Neural cell (in vitro differentiated cells): ENCODE measurements at regions not wholly inside any gene's neighbourhood (a gene's known extent, or its start where the extent isn't known, plus 50 kb on each side); places are given as distances from the start of the nearest gene placed in this dataset.

Experiments
- H2AFZ ChIP-seq: fragments of 200-600, 300-800 bp; sonication (generic), shearing (Covaris generic); 2 replicates; pipeline ENCODE4 v1.6.0; 2014; ENCODE audit warnings: low read depth, mild to moderate bottlenecking, antibody characterized with exemption, low read length, moderate library complexity
- H3F3A ChIP-seq: fragments of 200-600 bp; shearing (Covaris generic); 2 replicates; pipeline ENCODE4 v1.6.1; 2016; ENCODE audit warnings: mild to moderate bottlenecking, moderate library complexity, mixed read lengths, antibody characterized with exemption, low read length; ENCODE audit not compliant: insufficient read depth, poor library complexity, severe bottlenecking
- H3K27ac ChIP-seq: fragments of 200-600, 300-800 bp; sonication (generic), shearing (Covaris generic); 2 replicates; pipeline ENCODE4 v1.5.1; 2014; ENCODE audit warnings: mild to moderate bottlenecking, low read length, moderate library complexity
- H3K27me3 ChIP-seq: fragments of 300-800, 200-600 bp; sonication (generic), shearing (Covaris generic); 2 replicates; pipeline ENCODE4 v1.6.0; 2014; ENCODE audit warnings: mild to moderate bottlenecking, low read depth, low read length, moderate library complexity; ENCODE audit not compliant: insufficient read depth
- H3K36me3 ChIP-seq: fragments of 300-800, 200-600 bp; sonication (generic), shearing (Covaris generic); 2 replicates; pipeline ENCODE4 v1.5.1; 2014; ENCODE audit warnings: mild to moderate bottlenecking, antibody characterized with exemption, low read length, moderate library complexity; ENCODE audit not compliant: insufficient read depth
- H3K4me2 ChIP-seq: fragments of 300-800, 200-600 bp; sonication (generic), shearing (Covaris generic); 2 replicates; pipeline ENCODE4 v1.6.0; 2014; ENCODE audit warnings: mild to moderate bottlenecking, low read length
- H3K4me3 ChIP-seq: fragments of 300-800, 200-600 bp; sonication (generic), shearing (Covaris generic); 2 replicates; pipeline ENCODE4 v1.5.1; 2014; ENCODE audit warnings: mild to moderate bottlenecking, low read length, moderate library complexity
- H3K79me2 ChIP-seq: fragments of 200-600 bp; shearing (Covaris generic); replicated peaks from 2 replicates; pipeline ENCODE4 v1.6.0; 2014; ENCODE audit warnings: mild to moderate bottlenecking, low read length, moderate library complexity; ENCODE audit not compliant: insufficient read depth
- H3K9ac ChIP-seq: fragments of 300-800, 200-600 bp; sonication (generic), shearing (Covaris generic); 2 replicates; pipeline ENCODE4 v1.6.1; 2016; ENCODE audit warnings: mild to moderate bottlenecking, low read length, mixed read lengths
- H3K9me2 ChIP-seq: fragments of 200-600 bp; shearing (Covaris generic); 2 replicates; pipeline ENCODE4 v1.6.1; 2016; ENCODE audit warnings: mild to moderate bottlenecking, low read length, mixed read lengths; ENCODE audit not compliant: insufficient read depth
- H3K9me3 ChIP-seq: fragments of 200-600, 300-800 bp; sonication (generic), shearing (Covaris generic); 2 replicates; pipeline ENCODE4 v1.6.1; 2016; ENCODE audit warnings: mild to moderate bottlenecking, mixed run types, low read length, moderate library complexity, mixed read lengths
- H4K20me1 ChIP-seq: fragments of 200-600 bp; shearing (Covaris generic); 2 replicates; pipeline ENCODE4 v1.6.1; 2016; ENCODE audit warnings: mild to moderate bottlenecking, mixed run types; ENCODE audit not compliant: insufficient read depth
- EP300 ChIP-seq: fragments of 450-650 bp; conservative IDR thresholded peaks from 2 replicates; pipeline ENCODE4 v1.6.1; 2014; ENCODE audit warnings: antibody characterized with exemption, mild to moderate bottlenecking, moderate library complexity; ENCODE audit not compliant: poor library complexity, severe bottlenecking
- EZH2 ChIP-seq: fragments of 200-600, 300-800 bp; shearing (Covaris generic), sonication (generic); IDR thresholded peaks from 2 replicates; pipeline ENCODE4 v1.6.1; 2014; ENCODE audit warnings: antibody characterized with exemption, low read length, borderline replicate concordance, mild to moderate bottlenecking; ENCODE audit not compliant: insufficient read depth, poor library complexity, severe bottlenecking
- MXI1 ChIP-seq: fragments of 450-650 bp; conservative IDR thresholded peaks from 2 replicates; pipeline ENCODE4 v1.6.1; 2014; ENCODE audit warnings: antibody characterized with exemption, mild to moderate bottlenecking; ENCODE audit not compliant: poor library complexity, severe bottlenecking
- POLR2AphosphoS5 ChIP-seq: IDR thresholded peaks from 2 replicates; pipeline ENCODE4 v1.6.1; 2012
- RAD21 ChIP-seq: fragments of 450-650 bp; conservative IDR thresholded peaks from 2 replicates; pipeline ENCODE4 v1.6.1; 2014; ENCODE audit warnings: antibody characterized with exemption, mild to moderate bottlenecking, moderate library complexity
- SMC3 ChIP-seq: fragments of 450-650 bp; conservative IDR thresholded peaks from 2 replicates; pipeline ENCODE4 v1.6.1; 2014; ENCODE audit warnings: antibody characterized with exemption, mild to moderate bottlenecking, moderate library complexity; ENCODE audit not compliant: poor library complexity
- TAF1 ChIP-seq: IDR thresholded peaks from 2 replicates; pipeline ENCODE4 v1.6.1; 2012; ENCODE audit warnings: low read depth
- TF ChIP-seq, protein P1 (sequence below): IDR thresholded peaks from 2 replicates; pipeline ENCODE4 v1.6.1; 2012; ENCODE audit warnings: borderline replicate concordance
- TF ChIP-seq, protein P2 (sequence below): fragments of 450-650 bp; IDR thresholded peaks from 2 replicates; pipeline ENCODE4 v1.5.1; 2014; ENCODE audit warnings: antibody characterized with exemption, mild to moderate bottlenecking, moderate library complexity; ENCODE audit not compliant: poor library complexity, severe bottlenecking

DNA sequence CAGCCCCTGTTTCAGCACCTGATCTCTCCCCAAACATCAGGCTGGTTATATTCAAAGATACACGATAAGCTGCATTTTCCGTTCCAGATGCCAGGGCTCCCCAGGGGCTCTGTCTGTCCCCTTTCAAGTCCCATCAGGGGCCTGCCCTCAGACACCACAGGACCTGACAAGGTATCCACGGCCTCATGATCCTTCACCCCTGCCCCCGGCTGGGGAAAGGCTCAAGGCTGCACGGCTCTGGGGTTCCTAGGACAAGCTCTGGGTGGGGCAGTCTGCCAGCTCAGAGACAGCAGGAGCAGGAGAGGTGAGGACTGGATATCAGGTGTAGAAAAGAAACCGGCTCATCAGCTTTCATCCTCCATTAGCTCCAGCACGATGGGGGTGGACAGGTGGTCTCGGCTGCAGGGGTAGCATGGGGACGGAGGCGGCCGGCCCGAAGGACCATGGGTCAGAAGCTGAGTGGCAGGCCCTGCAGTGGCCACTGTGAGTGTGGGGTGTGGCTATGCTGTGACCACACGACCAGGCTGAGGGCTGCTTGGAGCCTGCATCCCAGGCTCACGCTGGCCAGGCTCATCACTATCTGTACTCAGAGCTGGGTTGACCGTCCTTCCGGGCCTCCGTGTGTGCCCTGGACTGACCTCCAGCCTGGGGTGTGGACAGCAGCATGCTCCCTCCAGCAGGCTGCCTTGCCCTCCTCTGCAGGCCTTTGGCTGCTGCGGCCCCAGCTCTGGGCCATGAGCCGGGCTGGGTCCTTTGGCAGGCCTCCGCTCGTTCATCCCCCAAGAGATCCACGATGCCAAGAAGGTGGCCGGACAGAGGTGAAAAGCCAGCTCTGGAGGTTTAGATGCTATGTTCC is 386.2 kb downstream of the THBS2 start:
- Histone ChIP-seq H3K27ac (no peak overlapping the region), H3K79me2 (no peaks in the 10 kb centered on the region), H3K4me2 (no peak overlapping the region), H3K9me2 (no peaks in the 10 kb centered on the region), H3F3A (no peaks in the 10 kb centered on the region), H3K27me3 (no peaks in the 10 kb centered on the region), H2AFZ (no peak overlapping the region), H3K9ac (no peak overlapping the region), H3K9me3 (no peaks in the 10 kb centered on the region), H3K36me3 (no peaks in the 10 kb centered on the region), H4K20me1 (no peaks in the 10 kb centered on the region), H3K4me3 (no peak overlapping the region)
- no peak for TF ChIP-seq MXI1

DNA sequence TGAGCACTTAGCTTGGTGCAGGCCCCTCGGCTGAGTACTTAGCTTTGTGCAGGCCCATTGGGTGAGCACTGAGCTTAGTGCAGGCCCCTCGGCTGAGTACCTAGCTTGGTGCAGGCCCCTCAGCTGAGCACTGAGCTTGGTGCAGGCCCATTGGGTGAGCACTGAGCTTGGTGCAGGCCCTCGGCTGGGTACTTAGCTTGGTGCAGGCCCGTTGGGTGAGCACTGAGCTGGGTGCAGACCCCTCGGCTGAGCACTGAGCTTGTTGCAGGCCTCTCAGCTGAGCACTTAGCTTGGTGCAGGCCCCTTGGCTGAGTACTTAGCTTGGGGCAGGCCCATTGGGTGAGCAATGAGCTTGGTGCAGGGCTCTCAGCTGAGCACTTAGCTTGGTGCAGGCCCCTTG is 387.1 kb downstream of the THBS2 start:
- Histone ChIP-seq H3K79me2 (no peaks in the 10 kb centered on the region), H3K4me3 (no peak overlapping the region), H3K9me3 (no peaks in the 10 kb centered on the region), H3F3A (no peaks in the 10 kb centered on the region), H3K36me3 (no peaks in the 10 kb centered on the region), H3K9ac (no peak overlapping the region), H3K9me2 (no peaks in the 10 kb centered on the region), H3K4me2 (no peak overlapping the region), H3K27ac (no peak overlapping the region), H4K20me1 (no peaks in the 10 kb centered on the region), H3K27me3 (no peaks in the 10 kb centered on the region), H2AFZ (no peak overlapping the region)
- TF ChIP-seq, protein P1, sequence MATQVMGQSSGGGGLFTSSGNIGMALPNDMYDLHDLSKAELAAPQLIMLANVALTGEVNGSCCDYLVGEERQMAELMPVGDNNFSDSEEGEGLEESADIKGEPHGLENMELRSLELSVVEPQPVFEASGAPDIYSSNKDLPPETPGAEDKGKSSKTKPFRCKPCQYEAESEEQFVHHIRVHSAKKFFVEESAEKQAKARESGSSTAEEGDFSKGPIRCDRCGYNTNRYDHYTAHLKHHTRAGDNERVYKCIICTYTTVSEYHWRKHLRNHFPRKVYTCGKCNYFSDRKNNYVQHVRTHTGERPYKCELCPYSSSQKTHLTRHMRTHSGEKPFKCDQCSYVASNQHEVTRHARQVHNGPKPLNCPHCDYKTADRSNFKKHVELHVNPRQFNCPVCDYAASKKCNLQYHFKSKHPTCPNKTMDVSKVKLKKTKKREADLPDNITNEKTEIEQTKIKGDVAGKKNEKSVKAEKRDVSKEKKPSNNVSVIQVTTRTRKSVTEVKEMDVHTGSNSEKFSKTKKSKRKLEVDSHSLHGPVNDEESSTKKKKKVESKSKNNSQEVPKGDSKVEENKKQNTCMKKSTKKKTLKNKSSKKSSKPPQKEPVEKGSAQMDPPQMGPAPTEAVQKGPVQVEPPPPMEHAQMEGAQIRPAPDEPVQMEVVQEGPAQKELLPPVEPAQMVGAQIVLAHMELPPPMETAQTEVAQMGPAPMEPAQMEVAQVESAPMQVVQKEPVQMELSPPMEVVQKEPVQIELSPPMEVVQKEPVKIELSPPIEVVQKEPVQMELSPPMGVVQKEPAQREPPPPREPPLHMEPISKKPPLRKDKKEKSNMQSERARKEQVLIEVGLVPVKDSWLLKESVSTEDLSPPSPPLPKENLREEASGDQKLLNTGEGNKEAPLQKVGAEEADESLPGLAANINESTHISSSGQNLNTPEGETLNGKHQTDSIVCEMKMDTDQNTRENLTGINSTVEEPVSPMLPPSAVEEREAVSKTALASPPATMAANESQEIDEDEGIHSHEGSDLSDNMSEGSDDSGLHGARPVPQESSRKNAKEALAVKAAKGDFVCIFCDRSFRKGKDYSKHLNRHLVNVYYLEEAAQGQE, result no peak
- no peak for TF ChIP-seq POLR2AphosphoS5
- TF ChIP-seq, protein P2, sequence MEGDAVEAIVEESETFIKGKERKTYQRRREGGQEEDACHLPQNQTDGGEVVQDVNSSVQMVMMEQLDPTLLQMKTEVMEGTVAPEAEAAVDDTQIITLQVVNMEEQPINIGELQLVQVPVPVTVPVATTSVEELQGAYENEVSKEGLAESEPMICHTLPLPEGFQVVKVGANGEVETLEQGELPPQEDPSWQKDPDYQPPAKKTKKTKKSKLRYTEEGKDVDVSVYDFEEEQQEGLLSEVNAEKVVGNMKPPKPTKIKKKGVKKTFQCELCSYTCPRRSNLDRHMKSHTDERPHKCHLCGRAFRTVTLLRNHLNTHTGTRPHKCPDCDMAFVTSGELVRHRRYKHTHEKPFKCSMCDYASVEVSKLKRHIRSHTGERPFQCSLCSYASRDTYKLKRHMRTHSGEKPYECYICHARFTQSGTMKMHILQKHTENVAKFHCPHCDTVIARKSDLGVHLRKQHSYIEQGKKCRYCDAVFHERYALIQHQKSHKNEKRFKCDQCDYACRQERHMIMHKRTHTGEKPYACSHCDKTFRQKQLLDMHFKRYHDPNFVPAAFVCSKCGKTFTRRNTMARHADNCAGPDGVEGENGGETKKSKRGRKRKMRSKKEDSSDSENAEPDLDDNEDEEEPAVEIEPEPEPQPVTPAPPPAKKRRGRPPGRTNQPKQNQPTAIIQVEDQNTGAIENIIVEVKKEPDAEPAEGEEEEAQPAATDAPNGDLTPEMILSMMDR, result no peak
- no peak for TF ChIP-seq MXI1
- TF ChIP-seq EP300, result no peak
- TF ChIP-seq TAF1, result no peak
- TF ChIP-seq SMC3, result no peak
- TF ChIP-seq EZH2, result no peak
- no peak for TF ChIP-seq RAD21
